ENCODE measurements at regions not wholly inside any gene's neighbourhood (a gene's known extent, or its start where the extent isn't known, plus 50 kb on each side); places are given as distances from the start of the nearest gene placed in this dataset.

DNA sequence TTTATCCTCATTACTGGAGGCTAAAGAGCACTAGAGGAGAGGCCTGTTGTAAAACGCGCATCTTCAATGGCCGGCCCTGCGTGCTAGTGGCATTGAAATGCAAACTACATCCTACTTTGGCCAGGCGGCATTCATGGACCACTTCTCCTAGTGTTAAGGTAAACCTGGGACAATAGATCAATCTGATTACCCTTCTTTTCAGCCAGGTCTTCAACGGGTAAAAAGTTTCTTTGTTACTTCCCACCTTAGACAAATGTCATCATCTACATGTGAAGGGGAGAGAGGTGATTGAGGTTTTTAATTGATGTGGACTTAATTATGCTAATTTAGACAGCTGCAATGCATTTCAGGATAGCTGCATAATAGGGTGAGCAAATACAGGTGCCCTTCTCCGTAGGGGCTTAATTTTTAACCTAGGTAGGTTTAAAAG is 628.0 kb downstream of the ZEB2 start:
- TF ChIP-seq EP300 (IDR thresholded peaks at IDR 0.05) (no peak), POLR2A (IDR thresholded peaks at IDR 0.05) (no peak)
- TF ChIP-seq, protein P1, sequence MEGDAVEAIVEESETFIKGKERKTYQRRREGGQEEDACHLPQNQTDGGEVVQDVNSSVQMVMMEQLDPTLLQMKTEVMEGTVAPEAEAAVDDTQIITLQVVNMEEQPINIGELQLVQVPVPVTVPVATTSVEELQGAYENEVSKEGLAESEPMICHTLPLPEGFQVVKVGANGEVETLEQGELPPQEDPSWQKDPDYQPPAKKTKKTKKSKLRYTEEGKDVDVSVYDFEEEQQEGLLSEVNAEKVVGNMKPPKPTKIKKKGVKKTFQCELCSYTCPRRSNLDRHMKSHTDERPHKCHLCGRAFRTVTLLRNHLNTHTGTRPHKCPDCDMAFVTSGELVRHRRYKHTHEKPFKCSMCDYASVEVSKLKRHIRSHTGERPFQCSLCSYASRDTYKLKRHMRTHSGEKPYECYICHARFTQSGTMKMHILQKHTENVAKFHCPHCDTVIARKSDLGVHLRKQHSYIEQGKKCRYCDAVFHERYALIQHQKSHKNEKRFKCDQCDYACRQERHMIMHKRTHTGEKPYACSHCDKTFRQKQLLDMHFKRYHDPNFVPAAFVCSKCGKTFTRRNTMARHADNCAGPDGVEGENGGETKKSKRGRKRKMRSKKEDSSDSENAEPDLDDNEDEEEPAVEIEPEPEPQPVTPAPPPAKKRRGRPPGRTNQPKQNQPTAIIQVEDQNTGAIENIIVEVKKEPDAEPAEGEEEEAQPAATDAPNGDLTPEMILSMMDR (IDR thresholded peaks at IDR 0.05) = no peak
